WERI-Rb-1 (cell line): ENCODE measurements at regions not wholly inside any gene's neighbourhood (a gene's known extent, or its start where the extent isn't known, plus 50 kb on each side); places are given as distances from the start of the nearest gene placed in this dataset.
A peak's percentile ranks its signal among the peaks of the same experiment; 100 is the strongest.

Source experiments
- DNase-seq: peaks from one replicate; pipeline ENCODE4 v3.0.0-alpha.2; 2020
- H3K27ac ChIP-seq: fragments of 250-450 bp; sonication (Bioruptor Pico); 2 replicates; pipeline ENCODE4 v1.5.1; 2020; ENCODE audit warnings: mild to moderate bottlenecking, moderate library complexity
- H3K27me3 ChIP-seq: fragments of 250-450 bp; sonication (Bioruptor Pico); 2 replicates; pipeline ENCODE4 v1.5.1; 2021; ENCODE audit warnings: mild to moderate bottlenecking, low read depth, moderate library complexity; ENCODE audit not compliant: insufficient read depth, severe bottlenecking
- H3K36me3 ChIP-seq: fragments of 250-450 bp; sonication (Bioruptor Pico); 2 replicates; pipeline ENCODE4 v1.5.1; 2020; ENCODE audit warnings: mild to moderate bottlenecking, moderate library complexity
- H3K4me3 ChIP-seq: 2 replicates; pipeline ENCODE4 v1.5.1; 2011; ENCODE audit warnings: low read depth, mild to moderate bottlenecking, control low read depth, low read length
- H3K9me3 ChIP-seq: fragments of 250-450 bp; sonication (Bioruptor Pico); 2 replicates; pipeline ENCODE4 v1.5.1; 2021; ENCODE audit warnings: mild to moderate bottlenecking, moderate library complexity; ENCODE audit not compliant: severe bottlenecking
- CTCF ChIP-seq: IDR thresholded peaks from 2 replicates; pipeline ENCODE4 v1.5.1; 2011; ENCODE audit warnings: low read depth, mild to moderate bottlenecking, control low read depth, inconsistent platforms, low read length

DNA sequence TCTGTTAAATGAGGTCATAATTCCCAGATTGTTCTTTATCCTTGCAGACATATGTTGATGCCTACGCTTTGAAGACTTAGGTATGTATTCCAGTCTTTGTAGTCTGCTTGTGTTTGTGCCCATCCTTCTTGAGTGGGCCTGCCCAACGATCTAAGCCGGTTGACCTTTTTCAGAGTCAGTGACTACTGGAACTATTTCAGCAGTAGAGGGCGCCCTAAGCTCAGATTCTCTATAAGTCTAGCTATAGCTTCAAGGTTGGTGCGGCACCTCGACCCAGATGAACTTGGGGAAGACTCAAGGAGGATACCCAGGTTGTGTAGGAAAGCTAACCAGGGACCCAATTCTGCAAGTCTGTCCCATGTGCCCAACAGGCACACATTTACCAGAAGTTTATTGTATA lies 228.8 kb upstream of the PPP2R3A start:
- Histone ChIP-seq H3K9me3 (peaks cover 5% of the 10 kb centered on the region), H3K27me3 (no peaks in the 10 kb centered on the region), H3K36me3 (no peaks in the 10 kb centered on the region), H3K27ac (no peak overlapping the region), H3K4me3 (no peak overlapping the region)
- peak; percentile 44 for DNase-seq
- peak; percentile 40; the same call in 1 of the 2 replicates for TF ChIP-seq CTCF

- H3K36me3 ChIP-seq, result no peaks in the 10 kb centered on the region
- H3K27me3 ChIP-seq, result no peaks in the 10 kb centered on the region
- TF ChIP-seq CTCF, result no peak
- H3K27ac ChIP-seq, result no peak overlapping the region
- no peak for DNase-seq
- H3K9me3 ChIP-seq, result peaks cover 5% of the 10 kb centered on the region
- no peak overlapping the region for H3K4me3 ChIP-seq
These were observed 225.7 kb upstream of the PPP2R3A start for GRCh38 chr3:135739779-135740178.

DNA sequence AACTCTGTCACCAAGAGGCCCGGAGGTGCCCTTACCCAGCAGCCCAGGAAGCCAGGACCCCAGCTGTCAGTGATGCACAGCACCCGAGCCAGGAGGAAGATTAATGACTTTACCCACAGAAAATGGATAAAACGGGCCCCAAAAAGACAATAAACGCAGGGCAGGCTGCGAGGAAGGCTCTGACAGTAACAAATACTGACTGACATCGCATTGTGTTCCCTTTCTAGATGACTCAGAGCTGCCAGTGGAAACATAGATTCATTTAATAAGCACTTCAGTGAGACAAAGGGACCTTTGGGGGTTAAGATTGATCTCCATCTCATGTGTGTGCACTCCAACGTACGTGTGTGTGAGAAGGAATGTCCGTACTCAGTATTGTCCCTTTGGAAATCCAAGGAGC lies 225.3 kb upstream of the PPP2R3A start:
- Histone ChIP-seq H3K4me3 (no peak overlapping the region), H3K9me3 (peaks cover 5% of the 10 kb centered on the region)
- no peak for DNase-seq

GRCh38 chr3:135740751-135741150 lies 224.8 kb upstream of the PPP2R3A start:
- Histone ChIP-seq H3K9me3 (peaks cover 5% of the 10 kb centered on the region), H3K36me3 (no peaks in the 10 kb centered on the region), H3K27ac (no peak overlapping the region), H3K27me3 (no peaks in the 10 kb centered on the region), H3K4me3 (no peak overlapping the region)
- DNase-seq, result no peak
- no peak for TF ChIP-seq CTCF

More for the DNA sequence above, 225.3 kb upstream of the PPP2R3A start:
- TF ChIP-seq CTCF, result no peak
- no peaks in the 10 kb centered on the region for H3K36me3 ChIP-seq
- no peaks in the 10 kb centered on the region for H3K27me3 ChIP-seq
- H3K27ac ChIP-seq, result no peak overlapping the region

DNA sequence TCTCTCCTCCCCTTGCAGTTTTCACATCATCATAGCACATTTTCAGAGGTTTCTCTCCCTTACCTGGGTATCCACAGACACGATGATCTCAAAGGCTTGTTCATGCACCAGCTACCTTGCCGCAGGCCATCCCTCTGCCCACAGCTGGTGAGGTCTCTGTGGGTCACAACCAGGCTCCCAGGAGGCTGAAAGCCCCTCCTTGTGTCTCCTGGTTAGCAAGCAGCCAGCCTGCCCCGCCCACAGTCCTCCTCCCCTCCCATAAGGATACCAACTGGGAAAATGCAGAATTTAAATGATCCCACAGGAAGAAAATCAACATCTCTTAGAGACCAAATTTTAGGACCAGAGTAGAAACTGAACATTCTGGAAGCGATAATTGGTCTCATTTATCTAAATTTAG lies 213.5 kb upstream of the PPP2R3A start:
- Histone ChIP-seq H3K36me3 (no peaks in the 10 kb centered on the region), H3K27ac (no peak overlapping the region), H3K4me3 (no peak overlapping the region), H3K27me3 (peaks cover 4% of the 10 kb centered on the region), H3K9me3 (no peaks in the 10 kb centered on the region)
- no peak for TF ChIP-seq CTCF
- no peak for DNase-seq

DNA sequence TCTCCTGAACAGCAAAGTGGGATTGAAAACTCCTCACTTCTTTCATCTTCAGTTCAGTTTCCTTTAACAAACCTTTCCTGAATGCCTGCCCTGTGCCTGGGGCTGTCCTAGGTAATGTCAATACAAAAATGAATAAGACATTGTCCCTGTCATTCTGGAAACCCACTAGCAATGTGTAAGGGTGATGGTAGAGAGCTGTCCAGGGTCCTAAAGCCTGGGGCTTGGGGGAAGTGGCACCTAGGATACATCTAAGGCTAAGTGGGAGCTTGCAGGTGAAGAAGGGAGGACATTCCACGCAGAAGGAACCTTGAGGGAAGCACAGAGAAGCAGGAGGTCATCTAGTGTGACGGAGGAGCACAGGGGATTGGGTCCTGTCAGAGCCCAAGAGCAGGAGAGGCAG lies 212.7 kb upstream of the PPP2R3A start:
- Histone ChIP-seq H3K9me3 (no peaks in the 10 kb centered on the region), H3K36me3 (no peaks in the 10 kb centered on the region), H3K27me3 (peaks cover 4% of the 10 kb centered on the region), H3K27ac (no peak overlapping the region), H3K4me3 (no peak overlapping the region)
- no peak for DNase-seq
- no peak for TF ChIP-seq CTCF
